Mesendoderm (in vitro differentiated cells): ENCODE measurements at regions not wholly inside any gene's neighbourhood (a gene's known extent, or its start where the extent isn't known, plus 50 kb on each side); places are given as distances from the start of the nearest gene placed in this dataset.

Source experiments
- DNase-seq: peaks from one replicate; pipeline ENCODE4 v3.0.0; 2013
- H2AK5ac ChIP-seq: 2 replicates; pipeline ENCODE4 v1.6.1; 2013; ENCODE audit warnings: low read length, inconsistent platforms
- H2BK120ac ChIP-seq: 2 replicates; pipeline ENCODE4 v1.6.1; 2013; ENCODE audit warnings: low read depth, mild to moderate bottlenecking, low read length, moderate library complexity, mixed read lengths
- H2BK15ac ChIP-seq: replicated peaks from 2 replicates; pipeline ENCODE4 v1.6.1; 2013; ENCODE audit warnings: low read depth, mild to moderate bottlenecking, moderate library complexity
- H2BK5ac ChIP-seq: 2 replicates; pipeline ENCODE4 v1.6.1; 2013; ENCODE audit warnings: low read length, inconsistent platforms
- H3K18ac ChIP-seq: 2 replicates; pipeline ENCODE4 v1.6.1; 2013; ENCODE audit warnings: mild to moderate bottlenecking, low read length, mixed read lengths
- H3K23ac ChIP-seq: one replicate; pipeline ENCODE4 v1.6.1; 2013; ENCODE audit warnings: low read length
- H3K27ac ChIP-seq: 2 replicates; pipeline ENCODE4 v1.5.1; 2013; ENCODE audit warnings: low read depth, mild to moderate bottlenecking, inconsistent platforms, low read length, moderate library complexity
- H3K27me3 ChIP-seq: 2 replicates; pipeline ENCODE4 v1.6.1; 2013; ENCODE audit warnings: low read length, control low read depth, mild to moderate bottlenecking, inconsistent platforms; ENCODE audit not compliant: insufficient read depth, poor library complexity
- H3K36me3 ChIP-seq: 2 replicates; pipeline ENCODE4 v1.6.1; 2013; ENCODE audit warnings: low read length, inconsistent platforms; ENCODE audit not compliant: control insufficient read depth, insufficient read depth
- H3K4ac ChIP-seq: one replicate; pipeline ENCODE4 v1.6.1; 2013; ENCODE audit warnings: low read depth, mild to moderate bottlenecking, low read length, moderate library complexity
- H3K4me1 ChIP-seq: 2 replicates; pipeline ENCODE4 v1.6.1; 2013; ENCODE audit warnings: low read depth, low read length, inconsistent platforms; ENCODE audit not compliant: control insufficient read depth
- H3K4me2 ChIP-seq: 2 replicates; pipeline ENCODE4 v1.6.1; 2013; ENCODE audit warnings: low read length
- H3K4me3 ChIP-seq: 2 replicates; pipeline ENCODE4 v1.5.1; 2013; ENCODE audit warnings: mild to moderate bottlenecking, low read length
- H3K56ac ChIP-seq: one replicate; pipeline ENCODE4 v1.6.1; 2013; ENCODE audit warnings: low read length
- H3K79me1 ChIP-seq: 2 replicates; pipeline ENCODE4 v1.6.1; 2013; ENCODE audit warnings: low read length, inconsistent platforms
- H3K79me2 ChIP-seq: 2 replicates; pipeline ENCODE4 v1.6.1; 2013; ENCODE audit warnings: mild to moderate bottlenecking, low read length; ENCODE audit not compliant: control insufficient read depth, insufficient read depth
- H3K9ac ChIP-seq: 2 replicates; pipeline ENCODE4 v1.6.1; 2013; ENCODE audit warnings: low read length, inconsistent platforms
- H4K5ac ChIP-seq: one replicate; pipeline ENCODE4 v1.6.1; 2013; ENCODE audit warnings: low read length
- H4K8ac ChIP-seq: one replicate; pipeline ENCODE4 v1.6.1; 2013; ENCODE audit warnings: low read depth, mild to moderate bottlenecking, control low read depth, low read length, moderate library complexity
- WGBS: extraction: QIAGEN DNeasy Blood & Tissue Kit; methylation state at CpG from one replicate; pipeline ENCODE4 v1.1.7; 2013; ENCODE audit warnings: low lambda C conversion rate, missing lambda C conversion rate; ENCODE audit not compliant: insufficient coverage; ENCODE audit errors: extremely low coverage; 5-methylcytosine and 5-hydroxymethylcytosine counted together

GRCh38 chr1:98054367-98054701 is 133.5 kb upstream of the DPYD start:
- H3K4me3 ChIP-seq, result no peak overlapping the region
- DNase-seq, result no peak
- peak overlapping the region; percentile 55 for H3K9ac ChIP-seq
- H3K79me1 ChIP-seq, result no peaks in the 10 kb centered on the region
- no peaks in the 10 kb centered on the region for H3K36me3 ChIP-seq
- no peaks in the 10 kb centered on the region for H3K4me1 ChIP-seq
- no peak overlapping the region for H3K23ac ChIP-seq
- no peak overlapping the region for H4K5ac ChIP-seq
- H2BK120ac ChIP-seq, result no peak overlapping the region
- no CpG with 5 or more reads among the region's 11 CpGs for whole genome bisulfite sequencing
- no peak overlapping the region for H2BK15ac ChIP-seq
- H3K18ac ChIP-seq, result peak overlapping the region; percentile 39
- H3K4me2 ChIP-seq, result peak overlapping the region; percentile 43
- no peak overlapping the region for H3K27ac ChIP-seq
- peaks cover 9% of the 10 kb centered on the region for H3K27me3 ChIP-seq
- H2AK5ac ChIP-seq, result no peak overlapping the region
- H2BK5ac ChIP-seq, result no peak overlapping the region
- H3K56ac ChIP-seq, result peak overlapping the region; percentile 66
- no peak overlapping the region for H3K4ac ChIP-seq
- H4K8ac ChIP-seq, result peak overlapping the region; percentile 40
- no peaks in the 10 kb centered on the region for H3K79me2 ChIP-seq

GRCh38 chr1:98053471-98054366 is 132.9 kb upstream of the DPYD start:
- WGBS, result no CpG with 5 or more reads among the region's 81 CpGs
- no peaks in the 10 kb centered on the region for H3K79me2 ChIP-seq
- no peak overlapping the region for H2AK5ac ChIP-seq
- peak overlapping the region; percentile 30 for H4K8ac ChIP-seq
- H3K56ac ChIP-seq, result peak overlapping the region; percentile 82
- peak overlapping the region; percentile 96 for H3K4me2 ChIP-seq
- no peak overlapping the region for H2BK5ac ChIP-seq
- H3K18ac ChIP-seq, result no peak overlapping the region
- no peaks in the 10 kb centered on the region for H3K79me1 ChIP-seq
- H3K4me3 ChIP-seq, result peak overlapping the region; percentile 42
- DNase-seq, result peak; percentile 92
- peak overlapping the region; percentile 63 for H3K27ac ChIP-seq
- H2BK15ac ChIP-seq, result no peak overlapping the region
- no peak overlapping the region for H3K23ac ChIP-seq
- no peaks in the 10 kb centered on the region for H3K4me1 ChIP-seq
- peaks cover 15% of the 10 kb centered on the region for H3K27me3 ChIP-seq
- no peak overlapping the region for H3K4ac ChIP-seq
- no peak overlapping the region for H4K5ac ChIP-seq
- peak overlapping the region; percentile 76 for H3K9ac ChIP-seq
- H3K36me3 ChIP-seq, result no peaks in the 10 kb centered on the region
- no peak overlapping the region for H2BK120ac ChIP-seq

- H3K4me2 ChIP-seq, result no peak overlapping the region
- H3K27me3 ChIP-seq, result peaks cover 25% of the 10 kb centered on the region
- no peak overlapping the region for H2BK120ac ChIP-seq
Measured at GRCh38 chr1:98051065-98051675, 130.3 kb upstream of the DPYD start.

GRCh38 chr1:98049370-98050135 is 128.7 kb upstream of the DPYD start:
- Histone ChIP-seq H2AK5ac (no peak overlapping the region), H4K5ac (no peak overlapping the region), H3K9ac (no peak overlapping the region), H3K36me3 (no peaks in the 10 kb centered on the region), H2BK5ac (no peak overlapping the region), H3K18ac (no peak overlapping the region), H3K4me2 (no peak overlapping the region), H2BK120ac (no peak overlapping the region), H3K23ac (no peak overlapping the region), H3K56ac (no peak overlapping the region), H3K4me1 (no peaks in the 10 kb centered on the region), H3K27ac (no peak overlapping the region), H3K4me3 (no peak overlapping the region), H2BK15ac (no peak overlapping the region), H3K27me3 (peaks cover 37% of the 10 kb centered on the region), H3K79me1 (no peaks in the 10 kb centered on the region), H3K4ac (no peak overlapping the region), H3K79me2 (no peaks in the 10 kb centered on the region), H4K8ac (no peak overlapping the region)
- WGBS, result no CpG with 5 or more reads among the region's 24 CpGs
- peak; percentile 48 for DNase-seq

More at GRCh38 chr1:98051065-98051675, 130.3 kb upstream of the DPYD start:
- H4K5ac ChIP-seq, result no peak overlapping the region
- no peak overlapping the region for H4K8ac ChIP-seq
- H3K9ac ChIP-seq, result no peak overlapping the region
- H3K4ac ChIP-seq, result no peak overlapping the region
- no peaks in the 10 kb centered on the region for H3K79me2 ChIP-seq
- H3K79me1 ChIP-seq, result no peaks in the 10 kb centered on the region
- peak; percentile 76 for DNase-seq
- H2BK15ac ChIP-seq, result no peak overlapping the region
- H3K4me1 ChIP-seq, result no peaks in the 10 kb centered on the region
- no CpG with 5 or more reads among the region's 1 CpG for WGBS
- no peak overlapping the region for H3K27ac ChIP-seq
- H3K23ac ChIP-seq, result no peak overlapping the region
- H3K18ac ChIP-seq, result no peak overlapping the region
- no peak overlapping the region for H3K56ac ChIP-seq
- H3K36me3 ChIP-seq, result no peaks in the 10 kb centered on the region
- no peak overlapping the region for H3K4me3 ChIP-seq
- no peak overlapping the region for H2AK5ac ChIP-seq
- H2BK5ac ChIP-seq, result no peak overlapping the region

GRCh38 chr1:98048751-98049325 is 128.0 kb upstream of the DPYD start:
- no peak overlapping the region for H4K5ac ChIP-seq
- H3K9ac ChIP-seq, result no peak overlapping the region
- H3K4me3 ChIP-seq, result no peak overlapping the region
- WGBS, result no CpG with 5 or more reads among the region's 16 CpGs
- H2BK5ac ChIP-seq, result no peak overlapping the region
- DNase-seq, result no peak
- no peaks in the 10 kb centered on the region for H3K79me2 ChIP-seq
- H2BK15ac ChIP-seq, result no peak overlapping the region
- H3K36me3 ChIP-seq, result no peaks in the 10 kb centered on the region
- no peak overlapping the region for H3K4me2 ChIP-seq
- no peak overlapping the region for H3K27ac ChIP-seq
- H4K8ac ChIP-seq, result no peak overlapping the region
- no peak overlapping the region for H3K23ac ChIP-seq
- H3K4me1 ChIP-seq, result no peaks in the 10 kb centered on the region
- H2BK120ac ChIP-seq, result no peak overlapping the region
- no peak overlapping the region for H3K4ac ChIP-seq
- no peak overlapping the region for H3K56ac ChIP-seq
- peaks cover 38% of the 10 kb centered on the region for H3K27me3 ChIP-seq
- H3K79me1 ChIP-seq, result no peaks in the 10 kb centered on the region
- no peak overlapping the region for H3K18ac ChIP-seq
- no peak overlapping the region for H2AK5ac ChIP-seq
